ENCODE measurements at regions not wholly inside any gene's neighbourhood (a gene's known extent, or its start where the extent isn't known, plus 50 kb on each side); places are given as distances from the start of the nearest gene placed in this dataset.

- H3K4me1 ChIP-seq (ENCODE audit: control insufficient read depth in 2 of 3, insufficient read depth in 2 of 3, low read depth in 1 of 3, low read length in 3 of 3) = no peaks in the 10 kb centered on the region
- H3K36me3 ChIP-seq (ENCODE audit: control insufficient read depth in 2 of 3, insufficient read depth in 3 of 3, low read length in 3 of 3) = no peaks in the 10 kb centered on the region
Measured at GRCh38 chr4:123953566-123953965, 557.0 kb downstream of the SPRY1 start.

DNA sequence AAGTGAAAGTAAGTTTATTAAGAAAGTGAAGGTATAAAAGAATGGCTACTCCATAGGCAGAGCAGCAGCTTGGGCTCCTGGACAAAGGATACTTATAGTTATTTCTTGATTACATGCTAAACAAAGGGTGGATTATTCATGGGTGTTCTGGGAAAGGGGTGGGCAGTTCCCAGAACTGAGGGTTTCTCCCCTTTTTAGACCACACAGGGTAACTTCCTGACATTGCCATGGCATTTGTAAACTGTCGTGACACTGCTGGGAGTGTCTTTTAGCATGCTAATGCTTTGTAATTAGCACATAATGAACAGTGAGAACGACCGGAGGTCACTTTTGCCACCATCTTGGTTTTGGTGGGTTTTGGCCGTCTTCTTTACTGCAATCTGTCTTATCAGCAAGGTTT lies 557.6 kb downstream of the SPRY1 start:
- intact Hi-C loops (cut with DNase I) = no loop called here

More at GRCh38 chr4:123953566-123953965, 557.0 kb downstream of the SPRY1 start:
- Histone ChIP-seq H3K9me3 (ENCODE audit: control insufficient read depth in 2 of 3, insufficient read depth in 1 of 3, low read length in 3 of 3) (no peaks in the 10 kb centered on the region), H3K9ac (ENCODE audit: low read length in 3 of 3) (no peak overlapping the region), H3K27ac (ENCODE audit: low read depth in 2 of 2, low read length in 2 of 2) (no peak overlapping the region), H3K27me3 (ENCODE audit: control insufficient read depth, insufficient read depth, low read length) (no peaks in the 10 kb centered on the region), H3K4me3 (ENCODE audit: low read length in 3 of 3) (no peak overlapping the region)
- DNase-seq (no peak), FAIRE-seq (no peak)
- intact Hi-C loops (cut with DNase I) = no loop called here
- no peak for TF ChIP-seq CTCF (IDR thresholded peaks at IDR 0.05; ENCODE audit: borderline replicate concordance, extremely low read depth, insufficient read depth)

GRCh38 chr4:123955167-123955800 lies 558.7 kb downstream of the SPRY1 start:
- FAIRE-seq (no peak), DNase-seq (no peak)
- Histone ChIP-seq H3K9ac (ENCODE audit: low read length in 3 of 3) (no peak overlapping the region), H3K4me1 (ENCODE audit: control insufficient read depth in 2 of 3, insufficient read depth in 2 of 3, low read depth in 1 of 3, low read length in 3 of 3) (no peaks in the 10 kb centered on the region), H3K36me3 (ENCODE audit: control insufficient read depth in 2 of 3, insufficient read depth in 3 of 3, low read length in 3 of 3) (no peaks in the 10 kb centered on the region), H3K27me3 (ENCODE audit: control insufficient read depth, insufficient read depth, low read length) (no peaks in the 10 kb centered on the region), H3K9me3 (ENCODE audit: control insufficient read depth in 2 of 3, insufficient read depth in 1 of 3, low read length in 3 of 3) (no peaks in the 10 kb centered on the region), H3K27ac (ENCODE audit: low read depth in 2 of 2, low read length in 2 of 2) (no peak overlapping the region), H3K4me3 (ENCODE audit: low read length in 3 of 3) (no peak overlapping the region)
- intact Hi-C loops (cut with DNase I) = no loop called here
- no peak for TF ChIP-seq CTCF (IDR thresholded peaks at IDR 0.05; ENCODE audit: borderline replicate concordance, extremely low read depth, insufficient read depth)

More for the DNA sequence above, 557.6 kb downstream of the SPRY1 start:
- no peak overlapping the region for H3K9ac ChIP-seq (ENCODE audit: low read length in 3 of 3)
- H3K9me3 ChIP-seq (ENCODE audit: control insufficient read depth in 2 of 3, insufficient read depth in 1 of 3, low read length in 3 of 3) = no peaks in the 10 kb centered on the region
- no peaks in the 10 kb centered on the region for H3K4me1 ChIP-seq (ENCODE audit: control insufficient read depth in 2 of 3, insufficient read depth in 2 of 3, low read depth in 1 of 3, low read length in 3 of 3)
- no peak for TF ChIP-seq CTCF (IDR thresholded peaks at IDR 0.05; ENCODE audit: borderline replicate concordance, extremely low read depth, insufficient read depth)
- no peaks in the 10 kb centered on the region for H3K27me3 ChIP-seq (ENCODE audit: control insufficient read depth, insufficient read depth, low read length)
- FAIRE-seq = no peak
- no peaks in the 10 kb centered on the region for H3K36me3 ChIP-seq (ENCODE audit: control insufficient read depth in 2 of 3, insufficient read depth in 3 of 3, low read length in 3 of 3)
- no peak overlapping the region for H3K4me3 ChIP-seq (ENCODE audit: low read length in 3 of 3)
- no peak overlapping the region for H3K27ac ChIP-seq (ENCODE audit: low read depth in 2 of 2, low read length in 2 of 2)
- no peak for DNase-seq

GRCh38 chr4:123956204-123956603 lies 559.6 kb downstream of the SPRY1 start:
- TF ChIP-seq CTCF (IDR thresholded peaks at IDR 0.05; ENCODE audit: borderline replicate concordance, extremely low read depth, insufficient read depth) = no peak
- Histone ChIP-seq H3K4me1 (ENCODE audit: control insufficient read depth in 2 of 3, insufficient read depth in 2 of 3, low read depth in 1 of 3, low read length in 3 of 3) (no peaks in the 10 kb centered on the region), H3K36me3 (ENCODE audit: control insufficient read depth in 2 of 3, insufficient read depth in 3 of 3, low read length in 3 of 3) (no peaks in the 10 kb centered on the region), H3K27me3 (ENCODE audit: control insufficient read depth, insufficient read depth, low read length) (no peaks in the 10 kb centered on the region), H3K27ac (ENCODE audit: low read depth in 2 of 2, low read length in 2 of 2) (no peak overlapping the region), H3K9ac (ENCODE audit: low read length in 3 of 3) (no peak overlapping the region), H3K9me3 (ENCODE audit: control insufficient read depth in 2 of 3, insufficient read depth in 1 of 3, low read length in 3 of 3) (no peaks in the 10 kb centered on the region), H3K4me3 (ENCODE audit: low read length in 3 of 3) (no peak overlapping the region)
- intact Hi-C loops (cut with DNase I) = no loop called here
- no peak for DNase-seq
- no peak for FAIRE-seq
